Neural progenitor cell (in vitro differentiated cells): ENCODE measurements at regions not wholly inside any gene's neighbourhood (a gene's known extent, or its start where the extent isn't known, plus 50 kb on each side); places are given as distances from the start of the nearest gene placed in this dataset.

ENCODE experiments used
- EZH2 ChIP-seq: fragments of 200-600 bp; sonication (generic); IDR thresholded peaks from 2 replicates; pipeline ENCODE4 v1.6.1; 2017; ENCODE audit warnings: antibody characterized with exemption, mild to moderate bottlenecking, moderate library complexity
- EZH2phosphoT487 ChIP-seq: fragments of 200-600 bp; sonication (generic); IDR thresholded peaks from 2 replicates; pipeline ENCODE4 v1.6.1; 2017; ENCODE audit warnings: antibody characterized with exemption
- TF ChIP-seq, protein P1 (sequence below): fragments of 200-600 bp; sonication (generic); IDR thresholded peaks from 2 replicates; pipeline ENCODE4 v1.5.1; 2017; ENCODE audit warnings: antibody characterized with exemption, mild to moderate bottlenecking

GRCh38 chr11:50394017-50394416, 361.3 kb downstream of the OR4C45 start:
- TF ChIP-seq, protein P1, sequence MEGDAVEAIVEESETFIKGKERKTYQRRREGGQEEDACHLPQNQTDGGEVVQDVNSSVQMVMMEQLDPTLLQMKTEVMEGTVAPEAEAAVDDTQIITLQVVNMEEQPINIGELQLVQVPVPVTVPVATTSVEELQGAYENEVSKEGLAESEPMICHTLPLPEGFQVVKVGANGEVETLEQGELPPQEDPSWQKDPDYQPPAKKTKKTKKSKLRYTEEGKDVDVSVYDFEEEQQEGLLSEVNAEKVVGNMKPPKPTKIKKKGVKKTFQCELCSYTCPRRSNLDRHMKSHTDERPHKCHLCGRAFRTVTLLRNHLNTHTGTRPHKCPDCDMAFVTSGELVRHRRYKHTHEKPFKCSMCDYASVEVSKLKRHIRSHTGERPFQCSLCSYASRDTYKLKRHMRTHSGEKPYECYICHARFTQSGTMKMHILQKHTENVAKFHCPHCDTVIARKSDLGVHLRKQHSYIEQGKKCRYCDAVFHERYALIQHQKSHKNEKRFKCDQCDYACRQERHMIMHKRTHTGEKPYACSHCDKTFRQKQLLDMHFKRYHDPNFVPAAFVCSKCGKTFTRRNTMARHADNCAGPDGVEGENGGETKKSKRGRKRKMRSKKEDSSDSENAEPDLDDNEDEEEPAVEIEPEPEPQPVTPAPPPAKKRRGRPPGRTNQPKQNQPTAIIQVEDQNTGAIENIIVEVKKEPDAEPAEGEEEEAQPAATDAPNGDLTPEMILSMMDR, result no peak
- TF ChIP-seq EZH2phosphoT487 (no peak), EZH2 (no peak)
